Stimulated activated CD4-positive, alpha-beta T cell treated with anti-CD3 and anti-CD28 coated beads, Interleukin-15, amount 100 ng/mL, for 1 hour (primary cell): ENCODE measurements at regions not wholly inside any gene's neighbourhood (a gene's known extent, or its start where the extent isn't known, plus 50 kb on each side); places are given as distances from the start of the nearest gene placed in this dataset.

ENCODE experiments used
- DNase-seq, 2 donors: peaks; one replicate each; pipeline ENCODE4 v3.0.0-alpha.2; 2020; ENCODE audit warnings: low read depth in 1 of 2, low spot score in 1 of 2

- DNase-seq: no peak
Measured at GRCh38 chr20:60064554-60065196, 106.5 kb downstream of the CDH26 start.

GRCh38 chr20:60065741-60066437, 107.7 kb downstream of the CDH26 start:
- DNase-seq: no peak

GRCh38 chr20:60066438-60066823, 108.2 kb downstream of the CDH26 start:
- DNase-seq: no peak

GRCh38 chr20:60068509-60068908, 110.3 kb downstream of the CDH26 start:
- DNase-seq: no peak

GRCh38 chr20:60069656-60070055, 111.4 kb downstream of the CDH26 start:
- DNase-seq: no peak

GRCh38 chr20:60070791-60071190, 112.6 kb downstream of the CDH26 start:
- no peak for DNase-seq

GRCh38 chr20:60071965-60072364, 113.7 kb downstream of the CDH26 start:
- DNase-seq: no peak

- no peak for DNase-seq
Measured at GRCh38 chr20:60073086-60073485, 114.9 kb downstream of the CDH26 start.

- DNase-seq: no peak
Measured at GRCh38 chr20:60073504-60073903, 115.3 kb downstream of the CDH26 start.

- no peak for DNase-seq
Measured at GRCh38 chr20:60074276-60074675, 116.1 kb downstream of the CDH26 start.

- DNase-seq: no peak
Measured at GRCh38 chr20:60078351-60079250, 120.4 kb downstream of the CDH26 start.

- DNase-seq: no peak
Measured at GRCh38 chr20:60080401-60080800, 122.2 kb downstream of the CDH26 start.

GRCh38 chr20:60085551-60086132, 127.4 kb downstream of the CDH26 start:
- DNase-seq: no peak

GRCh38 chr20:60086821-60087562, 128.8 kb downstream of the CDH26 start:
- no peak for DNase-seq

- DNase-seq: no peak
Measured at GRCh38 chr20:60087563-60088105, 129.4 kb downstream of the CDH26 start.

- no peak for DNase-seq
Measured at GRCh38 chr20:60088236-60088635, 130.0 kb downstream of the CDH26 start.

- DNase-seq: no peak
Measured at GRCh38 chr20:60090631-60091030, 132.4 kb downstream of the CDH26 start.

GRCh38 chr20:60091305-60091704, 133.1 kb downstream of the CDH26 start:
- DNase-seq: no peak

GRCh38 chr20:60091861-60092260, 133.6 kb downstream of the CDH26 start:
- DNase-seq: no peak

GRCh38 chr20:60092729-60093128, 134.5 kb downstream of the CDH26 start:
- no peak for DNase-seq

GRCh38 chr20:60095456-60095855, 137.2 kb downstream of the CDH26 start:
- no peak for DNase-seq
